ENCODE measurements at regions not wholly inside any gene's neighbourhood (a gene's known extent, or its start where the extent isn't known, plus 50 kb on each side); places are given as distances from the start of the nearest gene placed in this dataset.

DNA sequence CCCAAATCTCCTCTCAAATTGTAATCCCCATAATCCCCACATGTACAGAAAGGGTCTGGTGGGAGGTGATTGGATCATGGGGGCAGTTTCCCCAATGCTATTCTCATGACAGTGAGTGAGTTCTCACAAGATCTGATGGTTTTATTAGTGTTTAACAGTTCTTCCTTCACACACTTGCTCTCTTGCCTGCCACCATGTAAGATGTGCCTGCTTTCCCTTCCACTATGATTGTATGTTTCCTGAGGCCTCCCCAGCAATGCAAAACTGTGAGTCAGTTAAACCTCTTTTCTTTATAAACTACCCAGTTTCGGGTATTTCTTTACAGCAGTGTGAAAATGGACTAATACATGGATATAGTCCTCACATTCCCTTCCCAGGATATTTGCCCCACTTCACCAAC lies 126.7 kb upstream of the SPATA12 start:
- TF ChIP-seq CTCF (IDR thresholded peaks at IDR 0.05): no peak
- TF ChIP-seq POLR2A (IDR thresholded peaks at IDR 0.05): no peak
- TF ChIP-seq EP300 (IDR thresholded peaks at IDR 0.05): no peak
